ENCODE measurements at regions not wholly inside any gene's neighbourhood (a gene's known extent, or its start where the extent isn't known, plus 50 kb on each side); places are given as distances from the start of the nearest gene placed in this dataset.

GRCh38 chr2:180554330-180554729 lies 426.1 kb upstream of the UBE2E3 start:
- TF ChIP-seq POLR2AphosphoS5 (IDR thresholded peaks at IDR 0.05; ENCODE audit: low read depth, low read length), result no peak
- TF ChIP-seq TAF1 (IDR thresholded peaks at IDR 0.05; ENCODE audit: borderline replicate concordance, insufficient read depth, low read length), result no peak
- TF ChIP-seq REST (IDR thresholded peaks at IDR 0.05; ENCODE audit: insufficient read depth in 1 of 2, low read depth in 2 of 2, low read length in 2 of 2), result no peak
- no peak for TF ChIP-seq SIN3A (IDR thresholded peaks at IDR 0.05; ENCODE audit: borderline replicate concordance, insufficient read depth, low read length)
- TF ChIP-seq FOXP2 (optimal IDR thresholded peaks at IDR 0.05; ENCODE audit: borderline replicate concordance, extremely low read depth, extremely low read length, insufficient read depth), result no peak
